Right cardiac atrium (tissue), 5 donors: ENCODE measurements at regions not wholly inside any gene's neighbourhood (a gene's known extent, or its start where the extent isn't known, plus 50 kb on each side); places are given as distances from the start of the nearest gene placed in this dataset.
A peak's percentile ranks its signal among the peaks of the same experiment; 100 is the strongest.

ENCODE experiments used
- ATAC-seq, 2 donors: fragments of 200-7000 bp; cut with Tn5 transposase; one replicate each; pipeline versions ENCODE4 v1.8.0 to v1.9.1; 2020; ENCODE audit warnings: moderate library complexity in 2 of 2, mild to moderate bottlenecking in 1 of 2
- DNase-seq, 3 donors: peaks; one replicate each; pipeline ENCODE4 v3.0.0-alpha.2; 2020
- H3K27ac ChIP-seq: one replicate; pipeline ENCODE4 v1.5.1; 2013; ENCODE audit warnings: mild to moderate bottlenecking, low read length, control low read depth, moderate library complexity
- H3K27me3 ChIP-seq: one replicate; pipeline ENCODE4 v1.6.1; 2013; ENCODE audit not compliant: control insufficient read depth, insufficient read depth
- H3K4me1 ChIP-seq: one replicate; pipeline ENCODE4 v1.6.1; 2013; ENCODE audit warnings: low read length; ENCODE audit not compliant: control insufficient read depth, insufficient read depth
- H3K4me3 ChIP-seq: one replicate; pipeline ENCODE4 v1.5.1; 2013; ENCODE audit warnings: low read length, control low read depth
- H3K9me3 ChIP-seq: one replicate; pipeline ENCODE4 v1.6.1; 2013; ENCODE audit warnings: low read length; ENCODE audit not compliant: control insufficient read depth
- WGBS: extraction: QIAGEN DNeasy Blood & Tissue Kit; methylation state at CpG from one replicate; pipeline ENCODE4 v1.1.7; 2013; 5-methylcytosine and 5-hydroxymethylcytosine counted together
- intact Hi-C, 4 donors: fragments of 100-400 bp; cut with DNase I; formaldehyde crosslinking; loops; one replicate each; pipeline versions ENCODE4 v1.11.0 to v1.14.0; 2022 to 2023
- donor health status: healthy with polysubstance abuse.
- donor health status: DM: no; HTN: yes; CAD: no.
- donor health status: DM: no; HTN: no; CAD: no.
- donor health status: DM: no; HTN: yes; CAD: no; lungs with severe emphysema.
- donor health status: DM: yes; HTN: yes; CAD: no.

- WGBS: 65% methylated on average over 2 of the region's 2 CpGs
- no peaks in the 10 kb centered on the region for H3K27me3 ChIP-seq
- intact Hi-C loops: no loop called here
- DNase-seq (no peak), ATAC-seq (no peak)
- H3K27ac ChIP-seq: no peak overlapping the region
- H3K4me1 ChIP-seq: peaks cover 6% of the 10 kb centered on the region
- no peaks in the 10 kb centered on the region for H3K9me3 ChIP-seq
- H3K4me3 ChIP-seq: no peak overlapping the region
Observed at GRCh38 chr11:15586741-15587473, 472.2 kb downstream of the INSC start.

GRCh38 chr11:15589070-15589626, 474.4 kb downstream of the INSC start:
- peaks cover 6% of the 10 kb centered on the region for H3K4me1 ChIP-seq
- no peaks in the 10 kb centered on the region for H3K27me3 ChIP-seq
- no peaks in the 10 kb centered on the region for H3K9me3 ChIP-seq
- no peak overlapping the region for H3K27ac ChIP-seq
- no peak for ATAC-seq
- H3K4me3 ChIP-seq: no peak overlapping the region
- 80% methylated on average over 8 of the region's 8 CpGs for WGBS
- intact Hi-C loops: no loop called here
- DNase-seq: no peak

DNA sequence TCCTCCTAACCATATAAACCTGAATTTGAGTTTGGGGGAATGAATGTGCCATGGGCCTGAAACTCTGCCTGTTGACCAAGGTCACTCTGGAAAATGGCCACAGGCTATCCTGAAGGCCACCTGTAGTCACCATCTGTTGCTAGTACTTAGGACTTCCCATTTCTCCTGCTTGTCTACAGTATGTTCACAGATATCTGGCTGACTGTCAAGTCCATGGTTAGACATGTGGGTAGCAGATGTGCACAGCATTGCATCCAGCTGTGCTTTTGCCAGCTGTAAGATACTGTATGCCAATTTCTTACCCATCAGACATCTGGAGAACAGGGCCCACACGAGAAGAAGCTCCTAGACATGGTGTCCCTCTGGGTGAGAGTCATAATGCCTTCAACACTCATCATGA, 475.4 kb downstream of the INSC start:
- no peak overlapping the region for H3K27ac ChIP-seq
- peaks cover 6% of the 10 kb centered on the region for H3K4me1 ChIP-seq
- intact Hi-C loops: no loop called here
- no peak overlapping the region for H3K4me3 ChIP-seq
- DNase-seq: no peak
- no peaks in the 10 kb centered on the region for H3K9me3 ChIP-seq
- no peak for ATAC-seq
- WGBS: 33% methylated on average over 1 of the region's 1 CpG
- no peaks in the 10 kb centered on the region for H3K27me3 ChIP-seq

- peaks cover 6% of the 10 kb centered on the region for H3K4me1 ChIP-seq
- DNase-seq (peak; percentile 34 to 73 (median 68)), ATAC-seq (peak; percentile 73 to 82)
Observed at GRCh38 chr11:15591112-15591537, 476.4 kb downstream of the INSC start.

DNA sequence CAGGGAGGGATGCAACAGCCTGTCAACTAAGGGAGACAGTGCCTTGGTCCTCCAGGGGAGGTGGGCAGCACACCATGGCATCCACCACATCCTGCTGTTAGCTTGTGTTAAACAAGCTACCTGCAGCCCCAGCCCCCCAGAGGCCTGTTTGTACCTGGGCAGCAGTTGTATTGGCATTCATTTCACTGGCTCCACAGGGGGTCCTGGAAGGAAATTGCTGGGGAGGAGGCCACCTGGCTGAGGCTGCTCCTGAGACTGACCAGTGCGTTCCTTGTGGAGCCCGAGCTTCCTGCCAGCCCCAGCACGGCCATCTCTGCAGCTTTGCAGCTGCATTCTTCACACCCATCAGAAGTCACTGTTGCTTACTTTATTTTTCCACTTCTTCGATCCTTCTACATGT, 479.9 kb downstream of the INSC start:
- no peak for ATAC-seq
- Histone ChIP-seq H3K9me3 (no peaks in the 10 kb centered on the region), H3K27me3 (no peaks in the 10 kb centered on the region), H3K27ac (no peak overlapping the region), H3K4me1 (peaks cover 4% of the 10 kb centered on the region), H3K4me3 (no peak overlapping the region)
- intact Hi-C loops: no loop called here
- DNase-seq: no peak
- WGBS: 71% methylated on average over 4 of the region's 4 CpGs

More at GRCh38 chr11:15591112-15591537, 476.4 kb downstream of the INSC start:
- WGBS: 23% methylated on average over 5 of the region's 5 CpGs
- Histone ChIP-seq H3K9me3 (no peaks in the 10 kb centered on the region), H3K4me3 (no peak overlapping the region), H3K27me3 (no peaks in the 10 kb centered on the region), H3K27ac (no peak overlapping the region)
- intact Hi-C loops: no loop called here

DNA sequence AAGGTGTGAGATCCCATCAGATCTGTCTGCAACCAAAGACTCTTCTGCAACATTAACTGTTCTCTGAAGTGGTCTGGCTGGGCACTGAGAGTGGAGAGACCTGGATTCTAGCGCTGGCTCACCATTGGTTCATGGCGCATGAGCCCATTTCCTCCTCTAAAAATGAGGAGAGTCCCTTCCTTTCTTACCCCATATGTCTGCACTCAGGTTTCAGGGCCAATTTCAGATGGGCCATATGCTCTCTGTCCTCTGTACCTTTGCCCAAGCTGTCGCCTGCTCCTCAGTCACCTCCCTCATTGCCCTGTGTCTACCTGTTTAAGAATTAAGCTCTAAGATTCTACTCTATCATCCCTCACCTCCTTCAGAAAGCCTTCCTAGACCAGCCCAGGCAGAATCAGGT, 484.7 kb downstream of the INSC start:
- no peak overlapping the region for H3K4me3 ChIP-seq
- ATAC-seq (no peak), DNase-seq (no peak)
- no peaks in the 10 kb centered on the region for H3K27me3 ChIP-seq
- H3K27ac ChIP-seq: no peak overlapping the region
- intact Hi-C loops: no loop called here
- peaks cover 4% of the 10 kb centered on the region for H3K4me1 ChIP-seq
- 99% methylated on average over 3 of the region's 3 CpGs for WGBS
- no peaks in the 10 kb centered on the region for H3K9me3 ChIP-seq

DNA sequence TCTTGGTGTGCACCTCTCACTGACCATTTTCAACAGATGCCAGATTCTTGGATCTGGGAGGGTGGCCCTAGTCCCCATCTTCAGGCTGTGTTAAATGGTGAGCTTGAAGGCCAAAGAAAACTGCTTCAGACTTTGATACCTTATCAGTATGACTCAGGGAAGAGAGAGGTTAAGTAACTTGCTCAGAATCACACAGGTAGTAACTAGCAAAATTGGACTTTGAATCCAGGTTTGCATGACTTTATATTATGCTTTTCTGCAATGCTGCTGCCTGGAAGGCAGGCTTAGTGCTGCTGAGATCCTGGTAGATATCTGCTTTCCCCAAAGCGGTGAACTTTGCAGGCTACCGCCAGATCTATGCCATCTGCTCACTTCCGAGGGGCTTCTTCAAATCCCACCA, 487.3 kb downstream of the INSC start:
- intact Hi-C loops: no loop called here
- Histone ChIP-seq H3K9me3 (no peaks in the 10 kb centered on the region), H3K27me3 (no peaks in the 10 kb centered on the region), H3K27ac (no peak overlapping the region), H3K4me1 (peaks cover 9% of the 10 kb centered on the region), H3K4me3 (no peak overlapping the region)
- ATAC-seq (no peak), DNase-seq (no peak)
- WGBS: 90% methylated on average over 3 of the region's 3 CpGs

DNA sequence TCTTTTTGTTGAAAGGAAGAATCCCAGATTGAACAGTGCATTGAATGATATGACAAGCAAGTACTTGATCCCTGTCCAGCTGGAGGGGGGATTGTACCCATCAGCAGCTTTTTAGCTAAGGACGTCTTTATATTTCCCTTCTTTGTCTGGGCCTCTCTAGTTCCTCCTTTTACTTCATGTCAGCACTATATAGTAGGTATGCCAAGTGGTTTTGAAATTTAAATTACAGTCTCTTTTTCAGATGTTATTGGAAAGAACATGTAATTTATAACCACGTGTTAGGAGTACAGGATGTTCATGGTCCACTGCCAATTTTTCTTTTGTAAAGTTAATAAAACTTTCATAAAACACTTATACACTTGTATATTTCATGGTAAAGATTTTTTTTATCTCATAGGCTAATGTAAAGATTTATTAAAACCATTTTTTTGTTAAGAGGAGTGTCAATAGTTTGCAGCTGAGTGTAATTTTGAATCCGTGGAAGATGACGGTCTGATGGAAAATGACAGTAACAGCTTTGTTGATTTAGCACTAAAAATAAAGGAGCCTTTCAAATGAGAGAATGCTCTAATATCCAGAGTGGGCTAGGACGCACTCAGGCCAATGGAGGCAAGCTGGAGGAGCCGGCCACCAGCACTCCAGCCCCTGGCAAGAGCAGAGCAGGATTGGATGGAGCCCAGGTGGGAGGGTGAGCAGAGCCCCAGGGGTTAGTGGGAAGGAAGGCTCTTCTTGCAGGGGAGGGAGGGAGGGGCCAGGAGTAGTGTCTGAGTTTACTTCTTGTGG, 488.3 kb downstream of the INSC start:
- intact Hi-C loops: no loop called here
- Histone ChIP-seq H3K27me3 (no peaks in the 10 kb centered on the region), H3K27ac (no peak overlapping the region), H3K9me3 (no peaks in the 10 kb centered on the region), H3K4me1 (peaks cover 9% of the 10 kb centered on the region), H3K4me3 (no peak overlapping the region)
- peak; percentile 42 to 83 (median 71) for DNase-seq
- WGBS: 15% methylated on average over 6 of the region's 6 CpGs
- ATAC-seq: peak; percentile 62 to 67

DNA sequence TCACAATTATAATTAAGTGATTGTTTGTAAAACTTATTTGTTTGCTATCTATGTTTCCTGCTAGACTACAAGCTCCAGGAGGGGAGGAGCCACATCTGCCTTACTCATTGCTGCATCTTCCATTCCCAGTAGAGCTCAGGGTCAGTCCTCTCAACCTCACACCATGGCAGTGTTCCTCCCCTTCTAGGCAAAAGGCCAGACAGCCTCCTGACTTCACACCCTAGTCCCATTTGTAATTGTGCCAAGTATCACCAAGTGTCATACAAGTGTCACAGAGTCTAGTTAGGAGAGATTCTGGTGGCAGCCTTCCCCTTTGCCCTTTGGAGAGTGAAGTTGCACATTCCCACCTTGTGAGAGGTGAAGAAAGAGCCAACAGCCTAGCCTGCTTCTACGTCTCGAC, 490.4 kb downstream of the INSC start:
- peak in 2 of 3 donors; percentile 33 to 48 for DNase-seq
- Histone ChIP-seq H3K4me3 (no peak overlapping the region), H3K9me3 (no peaks in the 10 kb centered on the region), H3K4me1 (peaks cover 9% of the 10 kb centered on the region), H3K27ac (peak overlapping the region; percentile 36), H3K27me3 (no peaks in the 10 kb centered on the region)
- 74% methylated on average over 2 of the region's 2 CpGs for WGBS
- intact Hi-C loops: no loop called here
- peak; percentile 76 to 85 for ATAC-seq

- 85% methylated on average over 6 of the region's 6 CpGs for WGBS
- intact Hi-C loops: no loop called here
- ATAC-seq (no peak), DNase-seq (no peak)
- peaks cover 7% of the 10 kb centered on the region for H3K4me1 ChIP-seq
- H3K27me3 ChIP-seq: no peaks in the 10 kb centered on the region
- no peak overlapping the region for H3K27ac ChIP-seq
- no peaks in the 10 kb centered on the region for H3K9me3 ChIP-seq
- H3K4me3 ChIP-seq: no peak overlapping the region
Observed at GRCh38 chr11:15607361-15608036, 492.8 kb downstream of the INSC start.

- intact Hi-C loops: no loop called here
- Histone ChIP-seq H3K4me3 (no peak overlapping the region), H3K4me1 (peaks cover 5% of the 10 kb centered on the region), H3K27me3 (no peaks in the 10 kb centered on the region), H3K27ac (no peak overlapping the region), H3K9me3 (no peaks in the 10 kb centered on the region)
- DNase-seq (no peak), ATAC-seq (no peak)
- 98% methylated on average over 1 of the region's 1 CpG for WGBS
Observed at GRCh38 chr11:15609445-15609844, 494.7 kb downstream of the INSC start.
